Natural killer cell (primary cell): ENCODE measurements at regions not wholly inside any gene's neighbourhood (a gene's known extent, or its start where the extent isn't known, plus 50 kb on each side); places are given as distances from the start of the nearest gene placed in this dataset.

ENCODE experiments used
- ATAC-seq, 3 donors: fragments of 150-1000 bp in 2 of 3; fragments of 200-7000 bp in 1 of 3; cut with Tn5 transposase; 1 replicate in 1 of 3; 2 replicates in 2 of 3; pipeline ENCODE4 v1.10.0; 2021; ENCODE audit warnings: mild to moderate bottlenecking in 2 of 3, moderate library complexity in 2 of 3
- DNase-seq, 2 donors: peaks; one replicate each; pipeline versions ENCODE4 v3.0.0 to v3.0.0-alpha.2; 2013 to 2021; ENCODE audit warnings: mixed read lengths in 1 of 2
- H3K27ac ChIP-seq: one replicate; pipeline ENCODE4 v1.5.1; 2013; ENCODE audit warnings: mild to moderate bottlenecking, low read length
- H3K27me3 ChIP-seq: one replicate; pipeline ENCODE4 v1.6.1; 2013; ENCODE audit warnings: low read length; ENCODE audit not compliant: control insufficient read depth, insufficient read depth
- H3K36me3 ChIP-seq: one replicate; pipeline ENCODE4 v1.6.1; 2013; ENCODE audit warnings: low read length; ENCODE audit not compliant: control insufficient read depth, insufficient read depth
- H3K4me1 ChIP-seq: one replicate; pipeline ENCODE4 v1.6.1; 2013; ENCODE audit warnings: low read length; ENCODE audit not compliant: control insufficient read depth, insufficient read depth
- H3K4me3 ChIP-seq: one replicate; pipeline ENCODE4 v1.5.1; 2013; ENCODE audit warnings: low read length
- H3K9me3 ChIP-seq: one replicate; pipeline ENCODE4 v1.6.1; 2013; ENCODE audit warnings: low read length; ENCODE audit not compliant: control insufficient read depth, insufficient read depth
- H3K27ac Mint-ChIP-seq, 2 donors: one replicate each; pipeline ENCODE4 v1.8.0; 2022; ENCODE audit warnings: mild to moderate bottlenecking in 2 of 2, mixed read lengths in 2 of 2, moderate library complexity in 1 of 2
- H3K27me3 Mint-ChIP-seq, 2 donors: one replicate each; pipeline ENCODE4 v1.8.0; 2022; ENCODE audit warnings: low read depth in 2 of 2, mixed read lengths in 2 of 2
- H3K36me3 Mint-ChIP-seq: one replicate; pipeline ENCODE4 v1.8.0; 2022; ENCODE audit warnings: mixed read lengths
- H3K4me1 Mint-ChIP-seq, 2 donors: one replicate each; pipeline ENCODE4 v1.8.0; 2022; ENCODE audit warnings: mixed read lengths in 2 of 2
- H3K4me3 Mint-ChIP-seq: one replicate; pipeline ENCODE4 v1.8.0; 2022; ENCODE audit warnings: mild to moderate bottlenecking, moderate library complexity, mixed read lengths
- H3K9me3 Mint-ChIP-seq, 2 donors: one replicate each; pipeline ENCODE4 v1.8.0; 2022; ENCODE audit warnings: mixed read lengths in 2 of 2
- CTCF ChIP-seq: fragments of 200-600 bp; IDR thresholded peaks from one replicate; pipeline ENCODE4 v1.8.0; 2022; ENCODE audit warnings: antibody characterized with exemption
- WGBS: methylation state at CpG from one replicate; pipeline ENCODE4 v1.1.7; 2013; ENCODE audit warnings: missing lambda C conversion rate; ENCODE audit not compliant: insufficient coverage; 5-methylcytosine and 5-hydroxymethylcytosine counted together
- intact Hi-C: fragments of 100-400 bp; cut with micrococcal nuclease; formaldehyde crosslinking; loops from one replicate; pipeline ENCODE4 v1.14.2; 2022

GRCh38 chr4:66182636-66183035, 512.3 kb upstream of the EPHA5 start:
- no peaks in the 10 kb centered on the region for H3K4me1 Mint-ChIP-seq
- H3K27ac ChIP-seq: no peak overlapping the region
- H3K9me3 Mint-ChIP-seq: peaks cover 13 to 15% of the 10 kb centered on the region in 2 donors
- H3K9me3 ChIP-seq: no peaks in the 10 kb centered on the region
- ATAC-seq (no peak), DNase-seq (no peak)
- H3K27ac Mint-ChIP-seq: no peak overlapping the region
- H3K36me3 Mint-ChIP-seq: no peaks in the 10 kb centered on the region
- no peaks in the 10 kb centered on the region for H3K27me3 Mint-ChIP-seq
- 89% methylated on average over 1 of the region's 1 CpG for WGBS
- H3K36me3 ChIP-seq: no peaks in the 10 kb centered on the region
- H3K4me3 Mint-ChIP-seq: no peak overlapping the region
- intact Hi-C loops: no loop called here
- TF ChIP-seq CTCF: no peak
- H3K27me3 ChIP-seq: no peaks in the 10 kb centered on the region
- H3K4me3 ChIP-seq: no peak overlapping the region
- H3K4me1 ChIP-seq: no peaks in the 10 kb centered on the region

- Mint-ChIP-seq H3K27ac (no peak overlapping the region), H3K36me3 (no peaks in the 10 kb centered on the region), H3K27me3 (no peaks in the 10 kb centered on the region), H3K9me3 (peaks cover 11 to 12% of the 10 kb centered on the region in 2 donors), H3K4me3 (no peak overlapping the region), H3K4me1 (no peaks in the 10 kb centered on the region)
- ATAC-seq (no peak), DNase-seq (no peak)
- Histone ChIP-seq H3K4me1 (no peaks in the 10 kb centered on the region), H3K27ac (no peak overlapping the region), H3K36me3 (no peaks in the 10 kb centered on the region), H3K9me3 (no peaks in the 10 kb centered on the region), H3K4me3 (no peak overlapping the region), H3K27me3 (no peaks in the 10 kb centered on the region)
- intact Hi-C loops: no loop called here
- TF ChIP-seq CTCF: no peak
These were observed 508.6 kb upstream of the EPHA5 start for GRCh38 chr4:66178906-66179305.

GRCh38 chr4:66169341-66169740, 499.1 kb upstream of the EPHA5 start:
- Mint-ChIP-seq H3K27me3 (no peaks in the 10 kb centered on the region), H3K36me3 (no peaks in the 10 kb centered on the region), H3K27ac (no peak overlapping the region), H3K4me3 (no peak overlapping the region), H3K4me1 (no peaks in the 10 kb centered on the region), H3K9me3 (peaks cover 15 to 17% of the 10 kb centered on the region in 2 donors)
- Histone ChIP-seq H3K9me3 (no peaks in the 10 kb centered on the region), H3K4me3 (no peak overlapping the region), H3K36me3 (no peaks in the 10 kb centered on the region), H3K4me1 (no peaks in the 10 kb centered on the region), H3K27ac (no peak overlapping the region), H3K27me3 (no peaks in the 10 kb centered on the region)
- no peak for DNase-seq
- ATAC-seq: no peak
- no peak for TF ChIP-seq CTCF
- intact Hi-C loops: no loop called here
- WGBS: 44% methylated on average over 5 of the region's 5 CpGs

GRCh38 chr4:66164869-66165268, 494.6 kb upstream of the EPHA5 start:
- H3K27ac Mint-ChIP-seq: no peak overlapping the region
- H3K27ac ChIP-seq: no peak overlapping the region
- no peaks in the 10 kb centered on the region for H3K36me3 ChIP-seq
- H3K9me3 ChIP-seq: no peaks in the 10 kb centered on the region
- H3K9me3 Mint-ChIP-seq: peaks cover 20 to 26% of the 10 kb centered on the region in 2 donors
- no peaks in the 10 kb centered on the region for H3K27me3 Mint-ChIP-seq
- no peak for TF ChIP-seq CTCF
- H3K27me3 ChIP-seq: no peaks in the 10 kb centered on the region
- WGBS: 100% methylated on average over 1 of the region's 1 CpG
- no peaks in the 10 kb centered on the region for H3K4me1 Mint-ChIP-seq
- intact Hi-C loops: no loop called here
- no peak overlapping the region for H3K4me3 Mint-ChIP-seq
- no peak overlapping the region for H3K4me3 ChIP-seq
- H3K36me3 Mint-ChIP-seq: no peaks in the 10 kb centered on the region
- ATAC-seq: no peak
- H3K4me1 ChIP-seq: no peaks in the 10 kb centered on the region
- DNase-seq: no peak
